ENCODE measurements at regions not wholly inside any gene's neighbourhood (a gene's known extent, or its start where the extent isn't known, plus 50 kb on each side); places are given as distances from the start of the nearest gene placed in this dataset.

GRCh38 chr18:78390952-78391348 is 588.7 kb upstream of the SALL3 start:
- Mint-ChIP-seq H3K4me1 (ENCODE audit: low read depth) (no peaks in the 10 kb centered on the region), H3K27me3 (ENCODE audit: low read depth) (no peaks in the 10 kb centered on the region), H3K4me3 (ENCODE audit: low read depth) (no peak overlapping the region), H3K9me3 (peaks cover 20% of the 10 kb centered on the region), H3K36me3 (ENCODE audit: low read depth) (no peaks in the 10 kb centered on the region), H3K27ac (no peak overlapping the region)
- intact Hi-C loops (cut with micrococcal nuclease) = no loop called here
- no peak for DNase-seq (ENCODE audit: low spot score)

GRCh38 chr18:78393086-78393862 is 586.3 kb upstream of the SALL3 start:
- no peak for DNase-seq (ENCODE audit: low spot score)
- Mint-ChIP-seq H3K9me3 (peaks cover 16% of the 10 kb centered on the region), H3K4me3 (ENCODE audit: low read depth) (no peak overlapping the region), H3K27me3 (ENCODE audit: low read depth) (no peaks in the 10 kb centered on the region), H3K36me3 (ENCODE audit: low read depth) (no peaks in the 10 kb centered on the region), H3K27ac (no peak overlapping the region), H3K4me1 (ENCODE audit: low read depth) (no peaks in the 10 kb centered on the region)
- intact Hi-C loops (cut with micrococcal nuclease) = no loop called here

GRCh38 chr18:78396077-78396476 is 583.5 kb upstream of the SALL3 start:
- H3K9me3 Mint-ChIP-seq = no peaks in the 10 kb centered on the region
- H3K27ac Mint-ChIP-seq = no peak overlapping the region
- intact Hi-C loops (cut with micrococcal nuclease) = no loop called here
- no peaks in the 10 kb centered on the region for H3K27me3 Mint-ChIP-seq (ENCODE audit: low read depth)
- no peak for DNase-seq (ENCODE audit: low spot score)
- H3K4me3 Mint-ChIP-seq (ENCODE audit: low read depth) = no peak overlapping the region
- H3K36me3 Mint-ChIP-seq (ENCODE audit: low read depth) = no peaks in the 10 kb centered on the region
- H3K4me1 Mint-ChIP-seq (ENCODE audit: low read depth) = no peaks in the 10 kb centered on the region

- Mint-ChIP-seq H3K4me1 (ENCODE audit: low read depth) (no peaks in the 10 kb centered on the region), H3K36me3 (ENCODE audit: low read depth) (no peaks in the 10 kb centered on the region), H3K27me3 (ENCODE audit: low read depth) (no peaks in the 10 kb centered on the region), H3K4me3 (ENCODE audit: low read depth) (no peak overlapping the region), H3K9me3 (no peaks in the 10 kb centered on the region), H3K27ac (no peak overlapping the region)
- intact Hi-C loops (cut with micrococcal nuclease) = no loop called here
- DNase-seq (ENCODE audit: low spot score) = no peak
Measured at GRCh38 chr18:78396756-78397155, 582.9 kb upstream of the SALL3 start.

- no peak overlapping the region for H3K4me3 Mint-ChIP-seq (ENCODE audit: low read depth)
- H3K27ac Mint-ChIP-seq = no peak overlapping the region
- no peaks in the 10 kb centered on the region for H3K36me3 Mint-ChIP-seq (ENCODE audit: low read depth)
- intact Hi-C loops (cut with micrococcal nuclease) = no loop called here
- H3K27me3 Mint-ChIP-seq (ENCODE audit: low read depth) = no peaks in the 10 kb centered on the region
- H3K4me1 Mint-ChIP-seq (ENCODE audit: low read depth) = no peaks in the 10 kb centered on the region
- DNase-seq (ENCODE audit: low spot score) = no peak
- H3K9me3 Mint-ChIP-seq = no peaks in the 10 kb centered on the region
Measured at GRCh38 chr18:78399992-78400503, 579.6 kb upstream of the SALL3 start.

- intact Hi-C loops (cut with micrococcal nuclease) = no loop called here
- H3K4me1 Mint-ChIP-seq (ENCODE audit: low read depth) = peaks cover 6% of the 10 kb centered on the region
- H3K36me3 Mint-ChIP-seq (ENCODE audit: low read depth) = no peaks in the 10 kb centered on the region
- no peak for DNase-seq (ENCODE audit: low spot score)
- no peaks in the 10 kb centered on the region for H3K9me3 Mint-ChIP-seq
- peaks cover 3% of the 10 kb centered on the region for H3K27me3 Mint-ChIP-seq (ENCODE audit: low read depth)
- no peak overlapping the region for H3K4me3 Mint-ChIP-seq (ENCODE audit: low read depth)
- H3K27ac Mint-ChIP-seq = no peak overlapping the region
Measured at GRCh38 chr18:78402440-78402839, 577.2 kb upstream of the SALL3 start.

GRCh38 chr18:78402966-78403365 is 576.7 kb upstream of the SALL3 start:
- no peaks in the 10 kb centered on the region for H3K9me3 Mint-ChIP-seq
- peaks cover 8% of the 10 kb centered on the region for H3K4me1 Mint-ChIP-seq (ENCODE audit: low read depth)
- H3K36me3 Mint-ChIP-seq (ENCODE audit: low read depth) = no peaks in the 10 kb centered on the region
- no peak for DNase-seq (ENCODE audit: low spot score)
- no peak overlapping the region for H3K27ac Mint-ChIP-seq
- H3K27me3 Mint-ChIP-seq (ENCODE audit: low read depth) = peaks cover 4% of the 10 kb centered on the region
- no peak overlapping the region for H3K4me3 Mint-ChIP-seq (ENCODE audit: low read depth)
- intact Hi-C loops (cut with micrococcal nuclease) = no loop called here

- Mint-ChIP-seq H3K4me3 (ENCODE audit: low read depth) (no peak overlapping the region), H3K9me3 (no peaks in the 10 kb centered on the region), H3K4me1 (ENCODE audit: low read depth) (peaks cover 9% of the 10 kb centered on the region), H3K27ac (no peak overlapping the region), H3K36me3 (ENCODE audit: low read depth) (no peaks in the 10 kb centered on the region), H3K27me3 (ENCODE audit: low read depth) (peaks cover 6% of the 10 kb centered on the region)
- intact Hi-C loops (cut with micrococcal nuclease) = no loop called here
- no peak for DNase-seq (ENCODE audit: low spot score)
Measured at GRCh38 chr18:78403371-78403770, 576.2 kb upstream of the SALL3 start.

GRCh38 chr18:78405763-78406162 is 573.9 kb upstream of the SALL3 start:
- H3K27ac Mint-ChIP-seq = no peak overlapping the region
- DNase-seq (ENCODE audit: low spot score) = no peak
- peaks cover 9% of the 10 kb centered on the region for H3K4me1 Mint-ChIP-seq (ENCODE audit: low read depth)
- H3K4me3 Mint-ChIP-seq (ENCODE audit: low read depth) = no peak overlapping the region
- no peaks in the 10 kb centered on the region for H3K9me3 Mint-ChIP-seq
- H3K27me3 Mint-ChIP-seq (ENCODE audit: low read depth) = peaks cover 6% of the 10 kb centered on the region
- H3K36me3 Mint-ChIP-seq (ENCODE audit: low read depth) = no peaks in the 10 kb centered on the region
- intact Hi-C loops (cut with micrococcal nuclease) = no loop called here

- H3K27ac Mint-ChIP-seq = no peak overlapping the region
- intact Hi-C loops (cut with micrococcal nuclease) = no loop called here
- DNase-seq (ENCODE audit: low spot score) = peak; percentile 11
- H3K4me3 Mint-ChIP-seq (ENCODE audit: low read depth) = no peak overlapping the region
- H3K4me1 Mint-ChIP-seq (ENCODE audit: low read depth) = peaks cover 9% of the 10 kb centered on the region
- no peaks in the 10 kb centered on the region for H3K9me3 Mint-ChIP-seq
- no peaks in the 10 kb centered on the region for H3K36me3 Mint-ChIP-seq (ENCODE audit: low read depth)
- peaks cover 6% of the 10 kb centered on the region for H3K27me3 Mint-ChIP-seq (ENCODE audit: low read depth)
Measured at GRCh38 chr18:78406743-78407465, 572.7 kb upstream of the SALL3 start.

GRCh38 chr18:78407466-78407844 is 572.2 kb upstream of the SALL3 start:
- no peak for DNase-seq (ENCODE audit: low spot score)
- H3K9me3 Mint-ChIP-seq = no peaks in the 10 kb centered on the region
- no peak overlapping the region for H3K27ac Mint-ChIP-seq
- H3K36me3 Mint-ChIP-seq (ENCODE audit: low read depth) = no peaks in the 10 kb centered on the region
- peaks cover 9% of the 10 kb centered on the region for H3K4me1 Mint-ChIP-seq (ENCODE audit: low read depth)
- peaks cover 6% of the 10 kb centered on the region for H3K27me3 Mint-ChIP-seq (ENCODE audit: low read depth)
- H3K4me3 Mint-ChIP-seq (ENCODE audit: low read depth) = no peak overlapping the region
- intact Hi-C loops (cut with micrococcal nuclease) = no loop called here

GRCh38 chr18:78408623-78409022 is 571.0 kb upstream of the SALL3 start:
- peaks cover 6% of the 10 kb centered on the region for H3K27me3 Mint-ChIP-seq (ENCODE audit: low read depth)
- no peak for DNase-seq (ENCODE audit: low spot score)
- H3K27ac Mint-ChIP-seq = no peak overlapping the region
- intact Hi-C loops (cut with micrococcal nuclease) = no loop called here
- H3K4me3 Mint-ChIP-seq (ENCODE audit: low read depth) = no peak overlapping the region
- H3K36me3 Mint-ChIP-seq (ENCODE audit: low read depth) = no peaks in the 10 kb centered on the region
- H3K9me3 Mint-ChIP-seq = no peaks in the 10 kb centered on the region
- peaks cover 9% of the 10 kb centered on the region for H3K4me1 Mint-ChIP-seq (ENCODE audit: low read depth)

- H3K36me3 Mint-ChIP-seq (ENCODE audit: low read depth) = no peaks in the 10 kb centered on the region
- H3K27ac Mint-ChIP-seq = no peak overlapping the region
- H3K27me3 Mint-ChIP-seq (ENCODE audit: low read depth) = peaks cover 6% of the 10 kb centered on the region
- H3K4me1 Mint-ChIP-seq (ENCODE audit: low read depth) = peaks cover 9% of the 10 kb centered on the region
- no peak overlapping the region for H3K4me3 Mint-ChIP-seq (ENCODE audit: low read depth)
- no peaks in the 10 kb centered on the region for H3K9me3 Mint-ChIP-seq
- no peak for DNase-seq (ENCODE audit: low spot score)
- intact Hi-C loops (cut with micrococcal nuclease) = no loop called here
Measured at GRCh38 chr18:78410094-78410786, 569.4 kb upstream of the SALL3 start.

Measured in activated T-helper 2 cell treated with anti-CD3 and anti-CD28 coated beads, Interferon-gamma antibody, Interleukin-2, Interleukin-4, amounts not matched to agents 10 μg/mL and 5 μg/mL and 100 μg/mL, durations not matched to agents 14 hours and 24 hours and 36 hours (primary cell).